ENCODE measurements at regions not wholly inside any gene's neighbourhood (a gene's known extent, or its start where the extent isn't known, plus 50 kb on each side); places are given as distances from the start of the nearest gene placed in this dataset.

- no peak for TF ChIP-seq CTCF (IDR thresholded peaks at IDR 0.05)
- no peak for TF ChIP-seq POLR2A (IDR thresholded peaks at IDR 0.05)
Observed at GRCh38 chr4:45410701-45411210, 684.4 kb upstream of the GNPDA2 start.
